ENCODE measurements at regions not wholly inside any gene's neighbourhood (a gene's known extent, or its start where the extent isn't known, plus 50 kb on each side); places are given as distances from the start of the nearest gene placed in this dataset.

- TF ChIP-seq CTCF (IDR thresholded peaks at IDR 0.05; ENCODE audit: extremely low read depth, low read depth, low read length) = peak; percentile 81
- no peaks in the 10 kb centered on the region for H3K4me1 ChIP-seq (ENCODE audit: insufficient read depth, low read length)
- H3K36me3 ChIP-seq (ENCODE audit: insufficient read depth, low read length) = no peaks in the 10 kb centered on the region
- H2AFZ ChIP-seq (ENCODE audit: low read length) = peak overlapping the region; percentile 36
- no peak overlapping the region for H3K27ac ChIP-seq (ENCODE audit: low read depth, low read length)
- H3K79me2 ChIP-seq (ENCODE audit: insufficient read depth, low read length) = no peaks in the 10 kb centered on the region
- DNase-seq (ENCODE audit: insufficient read length, low spot score, missing footprints) = peak; percentile 52
- no peaks in the 10 kb centered on the region for H4K20me1 ChIP-seq (ENCODE audit: insufficient read depth, low read length)
- H3K9me3 ChIP-seq (ENCODE audit: low read depth, low read length) = no peaks in the 10 kb centered on the region
- no peak overlapping the region for H3K4me3 ChIP-seq (ENCODE audit: insufficient read depth, low read length)
- peak overlapping the region; percentile 26 for H3K4me2 ChIP-seq (ENCODE audit: insufficient read depth, low read length)
- no peaks in the 10 kb centered on the region for H3K27me3 ChIP-seq (ENCODE audit: insufficient read depth, low read length)
Measured at GRCh38 chr11:112588252-112588694, 327.6 kb upstream of the PLET1 start.

GRCh38 chr11:112589155-112589554, 328.5 kb upstream of the PLET1 start:
- Histone ChIP-seq H3K27me3 (ENCODE audit: insufficient read depth, low read length) (no peaks in the 10 kb centered on the region), H3K27ac (ENCODE audit: low read depth, low read length) (no peak overlapping the region), H2AFZ (ENCODE audit: low read length) (no peak overlapping the region), H3K36me3 (ENCODE audit: insufficient read depth, low read length) (no peaks in the 10 kb centered on the region), H3K79me2 (ENCODE audit: insufficient read depth, low read length) (no peaks in the 10 kb centered on the region), H3K9me3 (ENCODE audit: low read depth, low read length) (no peaks in the 10 kb centered on the region), H4K20me1 (ENCODE audit: insufficient read depth, low read length) (no peaks in the 10 kb centered on the region), H3K4me2 (ENCODE audit: insufficient read depth, low read length) (no peak overlapping the region), H3K4me1 (ENCODE audit: insufficient read depth, low read length) (no peaks in the 10 kb centered on the region), H3K4me3 (ENCODE audit: insufficient read depth, low read length) (no peak overlapping the region)
- no peak for TF ChIP-seq CTCF (IDR thresholded peaks at IDR 0.05; ENCODE audit: extremely low read depth, low read depth, low read length)
- no peak for DNase-seq (ENCODE audit: insufficient read length, low spot score, missing footprints)

- Histone ChIP-seq H3K27me3 (ENCODE audit: insufficient read depth, low read length) (no peaks in the 10 kb centered on the region), H2AFZ (ENCODE audit: low read length) (no peak overlapping the region), H3K27ac (ENCODE audit: low read depth, low read length) (no peak overlapping the region), H3K4me3 (ENCODE audit: insufficient read depth, low read length) (no peak overlapping the region), H3K9me3 (ENCODE audit: low read depth, low read length) (no peaks in the 10 kb centered on the region), H3K36me3 (ENCODE audit: insufficient read depth, low read length) (no peaks in the 10 kb centered on the region), H3K4me2 (ENCODE audit: insufficient read depth, low read length) (no peak overlapping the region), H3K79me2 (ENCODE audit: insufficient read depth, low read length) (no peaks in the 10 kb centered on the region), H4K20me1 (ENCODE audit: insufficient read depth, low read length) (no peaks in the 10 kb centered on the region), H3K4me1 (ENCODE audit: insufficient read depth, low read length) (no peaks in the 10 kb centered on the region)
- peak; percentile 26 for DNase-seq (ENCODE audit: insufficient read length, low spot score, missing footprints)
- no peak for TF ChIP-seq CTCF (IDR thresholded peaks at IDR 0.05; ENCODE audit: extremely low read depth, low read depth, low read length)
Measured at GRCh38 chr11:112590764-112591163, 330.1 kb upstream of the PLET1 start.

- no peaks in the 10 kb centered on the region for H3K9me3 ChIP-seq (ENCODE audit: low read depth, low read length)
- no peaks in the 10 kb centered on the region for H3K4me1 ChIP-seq (ENCODE audit: insufficient read depth, low read length)
- H3K27me3 ChIP-seq (ENCODE audit: insufficient read depth, low read length) = no peaks in the 10 kb centered on the region
- H2AFZ ChIP-seq (ENCODE audit: low read length) = no peak overlapping the region
- H3K79me2 ChIP-seq (ENCODE audit: insufficient read depth, low read length) = no peaks in the 10 kb centered on the region
- no peaks in the 10 kb centered on the region for H3K36me3 ChIP-seq (ENCODE audit: insufficient read depth, low read length)
- no peak overlapping the region for H3K4me3 ChIP-seq (ENCODE audit: insufficient read depth, low read length)
- no peak overlapping the region for H3K27ac ChIP-seq (ENCODE audit: low read depth, low read length)
- H4K20me1 ChIP-seq (ENCODE audit: insufficient read depth, low read length) = no peaks in the 10 kb centered on the region
- no peak for DNase-seq (ENCODE audit: insufficient read length, low spot score, missing footprints)
- TF ChIP-seq CTCF (IDR thresholded peaks at IDR 0.05; ENCODE audit: extremely low read depth, low read depth, low read length) = no peak
- H3K4me2 ChIP-seq (ENCODE audit: insufficient read depth, low read length) = no peak overlapping the region
Measured at GRCh38 chr11:112593440-112593839, 332.8 kb upstream of the PLET1 start.

Data from osteoblast (primary cell).